ENCODE measurements at regions not wholly inside any gene's neighbourhood (a gene's known extent, or its start where the extent isn't known, plus 50 kb on each side); places are given as distances from the start of the nearest gene placed in this dataset.

DNA sequence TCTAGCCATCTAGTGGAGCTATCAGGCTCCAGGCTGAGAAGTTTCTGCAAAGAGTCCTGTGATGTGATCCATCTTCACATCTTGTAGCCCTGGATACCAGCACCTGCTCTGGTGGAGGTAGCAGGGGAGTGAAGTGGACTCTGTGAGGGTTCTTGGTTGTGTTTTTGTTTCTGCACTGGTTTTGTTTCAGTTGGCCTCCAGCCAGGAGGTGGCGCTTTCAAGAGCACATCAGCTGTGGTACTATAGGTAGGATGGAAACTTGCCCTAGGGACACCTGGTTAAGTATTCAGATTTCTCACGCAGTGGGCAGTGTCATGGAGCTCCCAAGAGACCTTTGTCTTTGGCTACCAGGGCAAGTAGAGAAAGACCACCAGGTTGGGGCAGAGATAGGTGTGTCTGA, 257.5 kb upstream of the SLC7A11 start:
- Histone ChIP-seq H3K27ac (ENCODE audit: low read depth, low read length) (no peak overlapping the region), H3K27me3 (ENCODE audit: control insufficient read depth, insufficient read depth, low read length) (no peaks in the 10 kb centered on the region), H3K4me3 (ENCODE audit: low read depth, low read length) (no peak overlapping the region), H3K9me3 (ENCODE audit: control insufficient read depth, insufficient read depth, low read length) (peaks cover 4% of the 10 kb centered on the region; the same call in 1 of the 2 replicates)
- ChIA-PET POLR2A (no interaction called here), CTCF (no interaction called here)
- no peak for DNase-seq (ENCODE audit: low read depth, low spot score)
- TF ChIP-seq, protein P1, sequence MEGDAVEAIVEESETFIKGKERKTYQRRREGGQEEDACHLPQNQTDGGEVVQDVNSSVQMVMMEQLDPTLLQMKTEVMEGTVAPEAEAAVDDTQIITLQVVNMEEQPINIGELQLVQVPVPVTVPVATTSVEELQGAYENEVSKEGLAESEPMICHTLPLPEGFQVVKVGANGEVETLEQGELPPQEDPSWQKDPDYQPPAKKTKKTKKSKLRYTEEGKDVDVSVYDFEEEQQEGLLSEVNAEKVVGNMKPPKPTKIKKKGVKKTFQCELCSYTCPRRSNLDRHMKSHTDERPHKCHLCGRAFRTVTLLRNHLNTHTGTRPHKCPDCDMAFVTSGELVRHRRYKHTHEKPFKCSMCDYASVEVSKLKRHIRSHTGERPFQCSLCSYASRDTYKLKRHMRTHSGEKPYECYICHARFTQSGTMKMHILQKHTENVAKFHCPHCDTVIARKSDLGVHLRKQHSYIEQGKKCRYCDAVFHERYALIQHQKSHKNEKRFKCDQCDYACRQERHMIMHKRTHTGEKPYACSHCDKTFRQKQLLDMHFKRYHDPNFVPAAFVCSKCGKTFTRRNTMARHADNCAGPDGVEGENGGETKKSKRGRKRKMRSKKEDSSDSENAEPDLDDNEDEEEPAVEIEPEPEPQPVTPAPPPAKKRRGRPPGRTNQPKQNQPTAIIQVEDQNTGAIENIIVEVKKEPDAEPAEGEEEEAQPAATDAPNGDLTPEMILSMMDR (IDR thresholded peaks at IDR 0.05; ENCODE audit: low read depth, low read length): no peak

GRCh38 chr4:138494931-138495330, 252.8 kb upstream of the SLC7A11 start:
- CTCF ChIA-PET: interaction anchor here (0.6 to 1.5 kb wide), 6 partner anchors 27 to 376 kb away, joined by 3 to 4 read pairs (median 3); no protein-coding TSS in a partner anchor
- no peak overlapping the region for H3K4me3 ChIP-seq (ENCODE audit: low read depth, low read length)
- TF ChIP-seq, protein P1 (IDR thresholded peaks at IDR 0.05; ENCODE audit: low read depth, low read length): no peak; the same call in 1 of the 2 replicates
- H3K27ac ChIP-seq (ENCODE audit: low read depth, low read length): no peak overlapping the region
- POLR2A ChIA-PET: no interaction called here
- no peaks in the 10 kb centered on the region for H3K27me3 ChIP-seq (ENCODE audit: control insufficient read depth, insufficient read depth, low read length)
- no peak for DNase-seq (ENCODE audit: low read depth, low spot score)
- peaks cover 4% of the 10 kb centered on the region; the same call in 1 of the 2 replicates for H3K9me3 ChIP-seq (ENCODE audit: control insufficient read depth, insufficient read depth, low read length)

DNA sequence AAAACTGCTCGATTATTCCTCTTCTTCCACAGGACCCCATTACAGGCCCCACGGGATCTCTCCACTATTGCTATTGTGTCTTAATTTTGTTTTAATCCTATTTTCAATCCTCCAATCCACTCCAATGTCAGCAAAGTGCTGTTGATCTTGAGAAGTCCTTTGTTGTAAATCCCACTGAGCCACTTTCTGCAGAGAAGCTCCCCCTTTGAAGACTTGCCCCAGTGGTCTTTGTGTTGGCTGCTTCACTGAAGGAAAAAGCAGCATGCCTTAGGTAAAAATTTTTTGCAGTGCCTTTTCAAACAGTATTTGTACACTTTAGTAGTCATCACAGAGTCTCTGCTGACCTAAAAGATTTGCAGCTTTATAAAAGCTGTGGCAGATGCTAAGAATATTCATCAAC, 252.0 kb upstream of the SLC7A11 start:
- CTCF ChIA-PET: interaction anchor here (0.9 to 1.3 kb wide), 2 partner anchors 27 to 302 kb away, joined by 3 read pairs; no protein-coding TSS in a partner anchor
- POLR2A ChIA-PET: no interaction called here
- Histone ChIP-seq H3K27me3 (ENCODE audit: control insufficient read depth, insufficient read depth, low read length) (no peaks in the 10 kb centered on the region), H3K27ac (ENCODE audit: low read depth, low read length) (no peak overlapping the region), H3K4me3 (ENCODE audit: low read depth, low read length) (no peak overlapping the region), H3K9me3 (ENCODE audit: control insufficient read depth, insufficient read depth, low read length) (no peaks in the 10 kb centered on the region)
- TF ChIP-seq, protein P1 (IDR thresholded peaks at IDR 0.05; ENCODE audit: low read depth, low read length): no peak
- no peak for DNase-seq (ENCODE audit: low read depth, low spot score)

DNA sequence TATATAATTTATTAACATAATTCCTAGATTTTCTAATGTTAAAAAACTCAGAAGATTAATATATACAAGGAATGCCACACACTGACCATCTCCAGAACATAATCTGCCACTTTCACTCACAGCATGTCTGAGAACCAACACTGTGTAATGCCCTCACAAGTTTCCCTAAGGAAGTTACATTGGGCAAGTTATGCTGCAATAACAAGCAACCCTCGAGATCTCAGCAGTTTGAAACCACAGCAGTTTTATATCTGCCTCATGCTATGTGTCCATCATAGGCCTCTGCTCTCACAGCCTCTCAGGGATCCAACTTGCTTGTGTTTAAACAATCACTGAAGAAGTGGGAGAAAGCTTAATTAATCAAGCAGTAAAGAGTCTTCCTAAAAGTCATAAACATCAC, 250.0 kb upstream of the SLC7A11 start:
- ChIA-PET CTCF (no interaction called here), POLR2A (no interaction called here)
- no peak for DNase-seq (ENCODE audit: low read depth, low spot score)
- no peaks in the 10 kb centered on the region for H3K9me3 ChIP-seq (ENCODE audit: control insufficient read depth, insufficient read depth, low read length)
- no peaks in the 10 kb centered on the region for H3K27me3 ChIP-seq (ENCODE audit: control insufficient read depth, insufficient read depth, low read length)
- H3K4me3 ChIP-seq (ENCODE audit: low read depth, low read length): no peak overlapping the region
- H3K27ac ChIP-seq (ENCODE audit: low read depth, low read length): no peak overlapping the region
- TF ChIP-seq, protein P1 (IDR thresholded peaks at IDR 0.05; ENCODE audit: low read depth, low read length): no peak

DNA sequence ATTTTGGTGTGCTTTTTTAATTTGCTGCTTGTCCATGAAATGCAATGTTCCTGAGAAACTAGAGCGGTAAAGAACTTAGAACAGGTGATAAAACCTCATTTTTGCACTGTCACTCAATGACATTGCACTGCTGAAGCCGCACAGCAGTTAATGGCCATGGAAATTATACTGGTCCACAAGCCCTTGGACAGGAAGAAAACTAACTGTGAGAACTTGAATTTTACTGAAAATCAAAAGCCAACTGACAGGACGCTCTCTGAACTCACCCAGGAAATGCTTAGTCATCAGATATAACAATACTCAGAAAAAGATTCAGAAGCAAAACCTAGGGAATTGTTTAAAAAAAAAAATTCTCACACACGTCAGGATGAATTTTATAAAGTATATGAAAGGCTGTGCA, 246.4 kb upstream of the SLC7A11 start:
- H3K9me3 ChIP-seq (ENCODE audit: control insufficient read depth, insufficient read depth, low read length): no peaks in the 10 kb centered on the region
- POLR2A ChIA-PET: no interaction called here
- CTCF ChIA-PET: interaction anchor here (1.0 kb wide), 1 partner anchor 383 kb away, joined by 4 read pairs; no protein-coding TSS in a partner anchor
- H3K4me3 ChIP-seq (ENCODE audit: low read depth, low read length): no peak overlapping the region
- H3K27ac ChIP-seq (ENCODE audit: low read depth, low read length): no peak overlapping the region
- H3K27me3 ChIP-seq (ENCODE audit: control insufficient read depth, insufficient read depth, low read length): no peaks in the 10 kb centered on the region
- no peak for DNase-seq (ENCODE audit: low read depth, low spot score)
- TF ChIP-seq, protein P1 (IDR thresholded peaks at IDR 0.05; ENCODE audit: low read depth, low read length): no peak
